SU-DHL-6 (cell line): ENCODE measurements at regions not wholly inside any gene's neighbourhood (a gene's known extent, or its start where the extent isn't known, plus 50 kb on each side); places are given as distances from the start of the nearest gene placed in this dataset.

Experiments
- H2AFZ ChIP-seq: fragments of 200-600 bp; sonication (generic); 2 replicates; pipeline ENCODE4 v1.6.1; 2014; ENCODE audit warnings: low read depth, mild to moderate bottlenecking, moderate library complexity, mixed read lengths, antibody characterized with exemption, low read length; ENCODE audit not compliant: severe bottlenecking
- H3F3A ChIP-seq: fragments of 200-600 bp; shearing (Covaris generic); 2 replicates; pipeline ENCODE4 v1.6.0; 2016; ENCODE audit warnings: antibody characterized with exemption, mild to moderate bottlenecking; ENCODE audit not compliant: insufficient read depth
- H3K27ac ChIP-seq: fragments of 200-600 bp; sonication (generic); 2 replicates; pipeline ENCODE4 v1.5.1; 2016; ENCODE audit warnings: low read depth, mild to moderate bottlenecking, low read length, moderate library complexity, mixed read lengths
- H3K27me3 ChIP-seq: fragments of 200-600 bp; sonication (generic), shearing (Covaris generic); 2 replicates; pipeline ENCODE4 v1.6.0; 2014; ENCODE audit warnings: mild to moderate bottlenecking, low read length
- H3K36me3 ChIP-seq: fragments of 200-600 bp; sonication (generic); 2 replicates; pipeline ENCODE4 v1.6.1; 2014; ENCODE audit warnings: mild to moderate bottlenecking, low read length, mixed read lengths
- H3K4me2 ChIP-seq: fragments of 300-600, 200-600 bp; shearing (Covaris generic), sonication (generic); 2 replicates; pipeline ENCODE4 v1.6.0; 2014; ENCODE audit warnings: low read length, low read depth, mild to moderate bottlenecking; ENCODE audit not compliant: poor library complexity, severe bottlenecking
- H3K4me3 ChIP-seq: fragments of 200-600 bp; sonication (generic); 2 replicates; pipeline ENCODE4 v1.5.1; 2014; ENCODE audit warnings: antibody characterized with exemption, low read length, mild to moderate bottlenecking, mixed read lengths; ENCODE audit not compliant: insufficient read depth, poor library complexity, severe bottlenecking
- H3K79me2 ChIP-seq: fragments of 200-600 bp; sonication (generic); 2 replicates; pipeline ENCODE4 v1.6.1; 2014; ENCODE audit warnings: mild to moderate bottlenecking, low read length, moderate library complexity; ENCODE audit not compliant: insufficient read depth
- H3K9ac ChIP-seq: fragments of 200-600 bp; sonication (generic); 2 replicates; pipeline ENCODE4 v1.7.0; 2014; ENCODE audit warnings: mild to moderate bottlenecking, low read length
- H3K9me2 ChIP-seq: fragments of 200-600 bp; sonication (generic); replicated peaks from 2 replicates; pipeline ENCODE4 v1.6.1; 2014; ENCODE audit warnings: low read length; ENCODE audit not compliant: insufficient read depth
- H3K9me3 ChIP-seq: fragments of 200-600 bp; sonication (generic); 2 replicates; pipeline ENCODE4 v1.6.1; 2014; ENCODE audit warnings: low read length, mixed read lengths; ENCODE audit not compliant: insufficient read depth
- H4K20me1 ChIP-seq: fragments of 200-600 bp; sonication (generic); 2 replicates; pipeline ENCODE4 v1.6.1; 2014; ENCODE audit warnings: low read depth, mild to moderate bottlenecking, antibody characterized with exemption, low read length, moderate library complexity, mixed read lengths
- CTCF ChIP-seq: fragments of 200-600 bp; sonication (generic); IDR thresholded peaks from one replicate; pipeline ENCODE4 v1.5.1; 2017; ENCODE audit warnings: antibody characterized with exemption, mild to moderate bottlenecking, low read length, moderate library complexity; ENCODE audit not compliant: insufficient read depth, poor library complexity, severe bottlenecking
- EZH2phosphoT487 ChIP-seq: fragments of 200-600 bp; sonication (generic), shearing (Covaris generic); conservative IDR thresholded peaks from 2 replicates; pipeline ENCODE4 v1.6.1; 2018; ENCODE audit warnings: mild to moderate bottlenecking, antibody characterized with exemption, low read length, moderate library complexity, mixed read lengths

GRCh38 chr13:106390367-106390766, 145.1 kb downstream of the EFNB2 start:
- H3K4me3 ChIP-seq = no peak overlapping the region
- H4K20me1 ChIP-seq = no peaks in the 10 kb centered on the region
- no peak overlapping the region for H3K4me2 ChIP-seq
- H3F3A ChIP-seq = no peaks in the 10 kb centered on the region
- no peak overlapping the region for H3K9ac ChIP-seq
- H3K9me2 ChIP-seq = no peaks in the 10 kb centered on the region
- H3K36me3 ChIP-seq = no peaks in the 10 kb centered on the region
- no peak overlapping the region for H2AFZ ChIP-seq
- no peaks in the 10 kb centered on the region for H3K79me2 ChIP-seq
- TF ChIP-seq CTCF (no peak), EZH2phosphoT487 (no peak)
- no peak overlapping the region for H3K27ac ChIP-seq
- no peaks in the 10 kb centered on the region for H3K27me3 ChIP-seq
- no peaks in the 10 kb centered on the region for H3K9me3 ChIP-seq

- H3K9me2 ChIP-seq = no peaks in the 10 kb centered on the region
- no peaks in the 10 kb centered on the region for H3K9me3 ChIP-seq
- no peak overlapping the region for H3K4me3 ChIP-seq
- no peaks in the 10 kb centered on the region for H3F3A ChIP-seq
- H3K4me2 ChIP-seq = no peak overlapping the region
- H4K20me1 ChIP-seq = no peaks in the 10 kb centered on the region
- no peak overlapping the region for H2AFZ ChIP-seq
- no peak overlapping the region for H3K9ac ChIP-seq
- H3K27ac ChIP-seq = no peak overlapping the region
- H3K36me3 ChIP-seq = no peaks in the 10 kb centered on the region
- TF ChIP-seq CTCF (no peak), EZH2phosphoT487 (no peak)
- no peaks in the 10 kb centered on the region for H3K79me2 ChIP-seq
- H3K27me3 ChIP-seq = no peaks in the 10 kb centered on the region
Measured at GRCh38 chr13:106385654-106386053, 149.8 kb downstream of the EFNB2 start.

GRCh38 chr13:106384516-106384915, 150.9 kb downstream of the EFNB2 start:
- Histone ChIP-seq H3K27me3 (no peaks in the 10 kb centered on the region), H3K4me2 (no peak overlapping the region), H4K20me1 (no peaks in the 10 kb centered on the region), H3K9me2 (no peaks in the 10 kb centered on the region), H3K4me3 (no peak overlapping the region), H2AFZ (no peak overlapping the region), H3K9ac (no peak overlapping the region), H3K36me3 (no peaks in the 10 kb centered on the region), H3K9me3 (no peaks in the 10 kb centered on the region), H3K27ac (no peak overlapping the region), H3F3A (no peaks in the 10 kb centered on the region), H3K79me2 (no peaks in the 10 kb centered on the region)
- TF ChIP-seq EZH2phosphoT487 (no peak), CTCF (no peak)

- Histone ChIP-seq H3K79me2 (no peaks in the 10 kb centered on the region), H3K4me3 (no peak overlapping the region), H3K9me3 (no peaks in the 10 kb centered on the region), H3K9me2 (no peaks in the 10 kb centered on the region), H4K20me1 (no peaks in the 10 kb centered on the region), H3K9ac (no peak overlapping the region), H3F3A (no peaks in the 10 kb centered on the region), H2AFZ (no peak overlapping the region), H3K27ac (no peak overlapping the region), H3K27me3 (no peaks in the 10 kb centered on the region), H3K36me3 (no peaks in the 10 kb centered on the region), H3K4me2 (no peak overlapping the region)
- TF ChIP-seq CTCF (no peak), EZH2phosphoT487 (no peak)
Measured at GRCh38 chr13:106383791-106384190, 151.7 kb downstream of the EFNB2 start.
